H9 (cell line): ENCODE measurements at regions not wholly inside any gene's neighbourhood (a gene's known extent, or its start where the extent isn't known, plus 50 kb on each side); places are given as distances from the start of the nearest gene placed in this dataset.

Experiments
- DNase-seq: peaks from one replicate; pipeline ENCODE4 v3.0.0-alpha.2; 2017
- H2AFZ ChIP-seq: one replicate; pipeline ENCODE4 v1.6.1; 2013; ENCODE audit warnings: mild to moderate bottlenecking, low read length, control low read depth, moderate library complexity
- H2AK5ac ChIP-seq: 2 replicates; pipeline ENCODE4 v1.6.1; 2013; ENCODE audit warnings: low read length, control low read depth, mixed read lengths; ENCODE audit not compliant: insufficient read length
- H2BK120ac ChIP-seq: one replicate; pipeline ENCODE4 v1.6.1; 2013; ENCODE audit warnings: low read depth, mild to moderate bottlenecking, low read length, control low read depth, inconsistent platforms; ENCODE audit not compliant: poor library complexity, severe bottlenecking
- H2BK12ac ChIP-seq: 2 replicates; pipeline ENCODE4 v1.6.1; 2013; ENCODE audit warnings: low read length, control low read depth, mixed read lengths, low read depth; ENCODE audit not compliant: insufficient read length
- H2BK15ac ChIP-seq: 2 replicates; pipeline ENCODE4 v1.6.1; 2013; ENCODE audit warnings: low read depth, low read length, control low read depth
- H2BK20ac ChIP-seq: one replicate; pipeline ENCODE4 v1.6.1; 2013; ENCODE audit warnings: low read depth, mild to moderate bottlenecking, low read length, control low read depth, inconsistent platforms; ENCODE audit not compliant: poor library complexity, severe bottlenecking
- H2BK5ac ChIP-seq: 2 replicates; pipeline ENCODE4 v1.6.1; 2013; ENCODE audit warnings: low read length, control low read depth, mixed read lengths; ENCODE audit not compliant: insufficient read length
- H3K14ac ChIP-seq: 2 replicates; pipeline ENCODE4 v1.6.1; 2013; ENCODE audit warnings: low read length, control low read depth; ENCODE audit not compliant: insufficient read depth
- H3K18ac ChIP-seq: 2 replicates; pipeline ENCODE4 v1.6.1; 2013; ENCODE audit warnings: low read depth, mild to moderate bottlenecking, mixed read lengths, low read length, control low read depth; ENCODE audit not compliant: insufficient read length
- H3K23ac ChIP-seq: 2 replicates; pipeline ENCODE4 v1.6.1; 2013; ENCODE audit warnings: low read length, control low read depth, mixed read lengths, low read depth; ENCODE audit not compliant: insufficient read length
- H3K23me2 ChIP-seq: 2 replicates; pipeline ENCODE4 v1.6.1; 2013; ENCODE audit warnings: low read depth, mild to moderate bottlenecking, mixed read lengths, low read length, control low read depth; ENCODE audit not compliant: insufficient read length, poor library complexity, severe bottlenecking
- H3K27ac ChIP-seq: 2 replicates; pipeline ENCODE4 v1.5.1; 2013; ENCODE audit warnings: low read length, control low read depth, mixed read lengths, low read depth; ENCODE audit not compliant: insufficient read length
- H3K27me3 ChIP-seq: 2 replicates; pipeline ENCODE4 v1.6.1; 2013; ENCODE audit warnings: low read length, control low read depth, inconsistent platforms; ENCODE audit not compliant: insufficient read depth
- H3K4ac ChIP-seq: 2 replicates; pipeline ENCODE4 v1.6.1; 2013; ENCODE audit warnings: low read depth, mild to moderate bottlenecking, control low read depth, inconsistent platforms, low read length, moderate library complexity
- H3K4me1 ChIP-seq: 2 replicates; pipeline ENCODE4 v1.6.1; 2013; ENCODE audit warnings: low read length, control low read depth, inconsistent platforms; ENCODE audit not compliant: insufficient read depth
- H3K4me2 ChIP-seq: 2 replicates; pipeline ENCODE4 v1.6.1; 2013; ENCODE audit warnings: low read length, control low read depth, mixed read lengths; ENCODE audit not compliant: insufficient read length, insufficient read depth
- H3K56ac ChIP-seq: 2 replicates; pipeline ENCODE4 v1.6.1; 2013; ENCODE audit warnings: low read depth, mild to moderate bottlenecking, mixed read lengths, low read length, control low read depth; ENCODE audit not compliant: insufficient read length
- H3K79me1 ChIP-seq: 2 replicates; pipeline ENCODE4 v1.6.1; 2013; ENCODE audit warnings: low read depth, mild to moderate bottlenecking, moderate library complexity, low read length, control low read depth, inconsistent platforms; ENCODE audit not compliant: insufficient read depth, poor library complexity, severe bottlenecking
- H3K79me2 ChIP-seq: 2 replicates; pipeline ENCODE4 v1.6.1; 2013; ENCODE audit warnings: low read length, control low read depth, inconsistent platforms; ENCODE audit not compliant: insufficient read depth
- H3K9ac ChIP-seq: 2 replicates; pipeline ENCODE4 v1.6.1; 2013; ENCODE audit warnings: low read length, control low read depth, mixed read lengths; ENCODE audit not compliant: insufficient read length; ENCODE audit errors: extremely low read depth
- H3K9me3 ChIP-seq: one replicate; pipeline ENCODE4 v1.6.1; 2013; ENCODE audit warnings: low read depth, low read length, inconsistent platforms; ENCODE audit not compliant: control insufficient read depth
- H3T11ph ChIP-seq: one replicate; pipeline ENCODE4 v1.6.1; 2013; ENCODE audit warnings: mild to moderate bottlenecking, low read length, control low read depth, inconsistent platforms
- H4K20me1 ChIP-seq: one replicate; pipeline ENCODE4 v1.6.1; 2013; ENCODE audit not compliant: control insufficient read depth, insufficient read length, insufficient read depth
- H4K5ac ChIP-seq: 2 replicates; pipeline ENCODE4 v1.6.1; 2013; ENCODE audit warnings: low read depth, mild to moderate bottlenecking, mixed read lengths, low read length, control low read depth; ENCODE audit not compliant: insufficient read length
- H4K8ac ChIP-seq: replicated peaks from 2 replicates; pipeline ENCODE4 v1.6.1; 2013; ENCODE audit warnings: low read length, control low read depth, mixed read lengths, low read depth; ENCODE audit not compliant: insufficient read length
- H4K91ac ChIP-seq: 2 replicates; pipeline ENCODE4 v1.6.1; 2013; ENCODE audit warnings: low read depth, mild to moderate bottlenecking, moderate library complexity, mixed read lengths, low read length, control low read depth; ENCODE audit not compliant: insufficient read length
- H3K27ac Mint-ChIP-seq, 3 experiments: 2 replicates in 2 of 3; 3 replicates in 1 of 3; pipeline ENCODE4 v1.8.0; 2020 to 2021; ENCODE audit warnings: mixed read lengths in 3 of 3, mild to moderate bottlenecking in 1 of 3, moderate library complexity in 1 of 3
- H3K27me3 Mint-ChIP-seq: 2 replicates; pipeline ENCODE4 v1.8.0; 2021; ENCODE audit warnings: low read depth, mild to moderate bottlenecking, moderate library complexity, mixed read lengths
- H3K36me3 Mint-ChIP-seq, 3 experiments: 2 replicates in 2 of 3; 3 replicates in 1 of 3; pipeline ENCODE4 v1.8.0; 2020 to 2021; ENCODE audit warnings: low read depth in 3 of 3, mixed read lengths in 3 of 3; ENCODE audit not compliant: insufficient read depth in 1 of 3
- H3K4me1 Mint-ChIP-seq, 2 experiments: 2 replicates each; pipeline ENCODE4 v1.8.0; 2020; ENCODE audit warnings: mixed read lengths in 2 of 2
- H3K4me3 Mint-ChIP-seq, 2 experiments: 2 replicates in 1 of 2; 3 replicates in 1 of 2; pipeline ENCODE4 v1.8.0; 2020 to 2021; ENCODE audit warnings: mild to moderate bottlenecking in 2 of 2, mixed read lengths in 2 of 2, moderate library complexity in 1 of 2
- H3K9me3 Mint-ChIP-seq, 2 experiments: 2 replicates in 1 of 2; 3 replicates in 1 of 2; pipeline ENCODE4 v1.8.0; 2020; ENCODE audit warnings: mild to moderate bottlenecking in 2 of 2, mixed read lengths in 2 of 2, moderate library complexity in 1 of 2
- CTCF ChIP-seq: fragments of 200-600 bp; sonication (generic); conservative IDR thresholded peaks from 3 replicates; pipeline ENCODE4 v1.8.0; 2021; ENCODE audit warnings: antibody characterized with exemption, mild to moderate bottlenecking
- WGBS: extraction: QIAGEN DNeasy Blood & Tissue Kit; methylation state at CpG from one replicate; pipeline ENCODE4 v1.1.7; 2013; ENCODE audit warnings: missing lambda C conversion rate, low lambda C conversion rate, mixed read lengths; ENCODE audit not compliant: insufficient read length; ENCODE audit errors: extremely low coverage; 5-methylcytosine and 5-hydroxymethylcytosine counted together

DNA sequence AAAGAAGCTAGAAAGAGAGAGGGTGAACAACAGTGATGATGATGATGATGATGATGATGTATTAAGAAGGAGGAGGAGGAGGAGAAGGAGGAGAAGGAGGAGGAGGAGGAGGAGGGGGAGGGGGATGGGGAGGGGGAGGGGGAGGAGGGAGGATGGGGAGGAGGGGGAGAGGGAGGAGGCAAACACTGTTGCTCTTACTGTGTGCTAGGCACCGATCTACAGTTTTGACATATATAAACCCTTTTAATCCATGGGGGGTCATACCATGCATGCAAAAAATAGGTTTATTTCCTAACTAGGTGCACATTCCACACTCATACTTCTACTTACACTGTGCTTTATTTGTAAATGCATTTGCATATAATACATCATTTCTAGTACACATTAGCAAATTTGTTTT, 482.8 kb upstream of the FAM241A start:
- H3K9me3 ChIP-seq: no peaks in the 10 kb centered on the region
- no peak overlapping the region for H3K23ac ChIP-seq
- peaks cover 4 to 9% (median 4%) of the 10 kb centered on the region in 3 experiments; a peak in 6 of 7 replicates for H3K36me3 Mint-ChIP-seq
- no peak overlapping the region for H2BK12ac ChIP-seq
- H4K20me1 ChIP-seq: no peaks in the 10 kb centered on the region
- no peaks in the 10 kb centered on the region for H3K79me2 ChIP-seq
- H2BK20ac ChIP-seq: no peak overlapping the region
- no peak overlapping the region for H3K18ac ChIP-seq
- no peak overlapping the region for H3K56ac ChIP-seq
- no peak overlapping the region for H2AFZ ChIP-seq
- no peaks in the 10 kb centered on the region for H3K27me3 Mint-ChIP-seq
- H4K8ac ChIP-seq: no peak overlapping the region
- H2BK15ac ChIP-seq: no peak overlapping the region
- no peak overlapping the region for H2BK5ac ChIP-seq
- H4K91ac ChIP-seq: no peak overlapping the region
- no peaks in the 10 kb centered on the region for H3K4me1 ChIP-seq
- H3K9ac ChIP-seq: no peak overlapping the region
- no peak overlapping the region for H3K27ac ChIP-seq
- no peak overlapping the region for H3K14ac ChIP-seq
- H3K4me2 ChIP-seq: no peak overlapping the region
- H3K27me3 ChIP-seq: no peaks in the 10 kb centered on the region
- H2AK5ac ChIP-seq: no peak overlapping the region
- no peak overlapping the region for H3K27ac Mint-ChIP-seq
- H4K5ac ChIP-seq: no peak overlapping the region
- H3K4me1 Mint-ChIP-seq: no peaks in the 10 kb centered on the region
- TF ChIP-seq CTCF: no peak
- peak overlapping the region in 1 of 2 experiments; percentile 33; a peak in 1 of 5 replicates for H3K4me3 Mint-ChIP-seq
- no peak overlapping the region for H3K4ac ChIP-seq
- H3K23me2 ChIP-seq: no peaks in the 10 kb centered on the region
- no peak overlapping the region for H2BK120ac ChIP-seq
- H3T11ph ChIP-seq: no peak overlapping the region
- H3K9me3 Mint-ChIP-seq: peaks cover 7 to 12% of the 10 kb centered on the region in 2 experiments; a peak in 4 of 5 replicates
- H3K79me1 ChIP-seq: no peaks in the 10 kb centered on the region
- whole genome bisulfite sequencing: no CpG with 5 or more reads among the region's 1 CpG
- DNase-seq: no peak
